ENCODE measurements at regions not wholly inside any gene's neighbourhood (a gene's known extent, or its start where the extent isn't known, plus 50 kb on each side); places are given as distances from the start of the nearest gene placed in this dataset.

- no peak overlapping the region for H3K4me3 ChIP-seq (IDR thresholded peaks at IDR 0.05; ENCODE audit: insufficient read depth, low read depth, low read length)
These were observed 63.4 kb upstream of the IL12A start for GRCh38 chr3:159925248-159925647.

GRCh38 chr3:159926573-159926972 lies 62.1 kb upstream of the IL12A start:
- no peak overlapping the region for H3K4me3 ChIP-seq (IDR thresholded peaks at IDR 0.05; ENCODE audit: insufficient read depth, low read depth, low read length)
- H3K4me1 ChIP-seq (ENCODE audit: low read depth, poor library complexity, severe bottlenecking), result no peaks in the 10 kb centered on the region
- H4K20me1 ChIP-seq (ENCODE audit: insufficient read depth), result no peaks in the 10 kb centered on the region
- no peak for TF ChIP-seq CTCF (conservative IDR thresholded peaks at IDR 0.05; ENCODE audit: low read depth, low read length)
- no peaks in the 10 kb centered on the region for H3K36me3 ChIP-seq (ENCODE audit: insufficient read depth)
- no peak overlapping the region for H2AFZ ChIP-seq (ENCODE audit: low read depth)
- H3K27ac ChIP-seq, result no peak overlapping the region
- no peak overlapping the region for H3K9ac ChIP-seq
- H3K4me2 ChIP-seq, result no peak overlapping the region
- H3K27me3 ChIP-seq (ENCODE audit: insufficient read depth, low read depth), result no peaks in the 10 kb centered on the region
- H3K79me2 ChIP-seq (ENCODE audit: insufficient read depth, low read depth), result no peaks in the 10 kb centered on the region

More at GRCh38 chr3:159925248-159925647, 63.4 kb upstream of the IL12A start:
- Histone ChIP-seq H3K9ac (no peak overlapping the region), H3K4me1 (ENCODE audit: low read depth, poor library complexity, severe bottlenecking) (peaks cover 4% of the 10 kb centered on the region), H3K4me2 (no peak overlapping the region), H3K79me2 (ENCODE audit: insufficient read depth, low read depth) (no peaks in the 10 kb centered on the region), H3K27me3 (ENCODE audit: insufficient read depth, low read depth) (no peaks in the 10 kb centered on the region), H4K20me1 (ENCODE audit: insufficient read depth) (no peaks in the 10 kb centered on the region), H3K27ac (no peak overlapping the region), H3K36me3 (ENCODE audit: insufficient read depth) (no peaks in the 10 kb centered on the region), H2AFZ (ENCODE audit: low read depth) (no peak overlapping the region)
- no peak for TF ChIP-seq CTCF (conservative IDR thresholded peaks at IDR 0.05; ENCODE audit: low read depth, low read length)

GRCh38 chr3:159928071-159928491 lies 60.6 kb upstream of the IL12A start:
- no peak overlapping the region; the same call in 1 of the 2 replicates for H2AFZ ChIP-seq (ENCODE audit: low read depth)
- no peak overlapping the region for H3K4me3 ChIP-seq (IDR thresholded peaks at IDR 0.05; ENCODE audit: insufficient read depth, low read depth, low read length)
- no peaks in the 10 kb centered on the region for H4K20me1 ChIP-seq (ENCODE audit: insufficient read depth)
- no peaks in the 10 kb centered on the region for H3K4me1 ChIP-seq (ENCODE audit: low read depth, poor library complexity, severe bottlenecking)
- H3K9ac ChIP-seq, result no peak overlapping the region
- no peaks in the 10 kb centered on the region for H3K79me2 ChIP-seq (ENCODE audit: insufficient read depth, low read depth)
- no peak for TF ChIP-seq CTCF (conservative IDR thresholded peaks at IDR 0.05; ENCODE audit: low read depth, low read length)
- H3K27me3 ChIP-seq (ENCODE audit: insufficient read depth, low read depth), result no peaks in the 10 kb centered on the region
- H3K36me3 ChIP-seq (ENCODE audit: insufficient read depth), result no peaks in the 10 kb centered on the region
- H3K4me2 ChIP-seq, result no peak overlapping the region
- H3K27ac ChIP-seq, result no peak overlapping the region

- Histone ChIP-seq H3K4me3 (IDR thresholded peaks at IDR 0.05; ENCODE audit: insufficient read depth, low read depth, low read length) (no peak overlapping the region), H2AFZ (ENCODE audit: low read depth) (no peak overlapping the region), H3K27ac (no peak overlapping the region), H4K20me1 (ENCODE audit: insufficient read depth) (no peaks in the 10 kb centered on the region), H3K4me1 (ENCODE audit: low read depth, poor library complexity, severe bottlenecking) (no peaks in the 10 kb centered on the region), H3K36me3 (ENCODE audit: insufficient read depth) (no peaks in the 10 kb centered on the region), H3K27me3 (ENCODE audit: insufficient read depth, low read depth) (no peaks in the 10 kb centered on the region), H3K9ac (no peak overlapping the region), H3K4me2 (no peak overlapping the region), H3K79me2 (ENCODE audit: insufficient read depth, low read depth) (no peaks in the 10 kb centered on the region)
- no peak for TF ChIP-seq CTCF (conservative IDR thresholded peaks at IDR 0.05; ENCODE audit: low read depth, low read length)
These were observed 60.0 kb upstream of the IL12A start for GRCh38 chr3:159928666-159929065.

Data from KMS-11 (cell line).